PFSK-1 (cell line): ENCODE measurements at regions not wholly inside any gene's neighbourhood (a gene's known extent, or its start where the extent isn't known, plus 50 kb on each side); places are given as distances from the start of the nearest gene placed in this dataset.

Experiments
- POLR2AphosphoS5 ChIP-seq: IDR thresholded peaks from 2 replicates; pipeline ENCODE4 v1.6.1; 2012; ENCODE audit warnings: low read depth, mild to moderate bottlenecking, control low read depth, low read length, moderate library complexity
- SIN3A ChIP-seq: IDR thresholded peaks from 2 replicates; pipeline ENCODE4 v1.6.1; 2012; ENCODE audit warnings: mild to moderate bottlenecking, low read length, moderate library complexity, borderline replicate concordance; ENCODE audit not compliant: insufficient read depth
- TAF1 ChIP-seq: IDR thresholded peaks from 2 replicates; pipeline ENCODE4 v1.6.1; 2012; ENCODE audit warnings: low read length, control low read depth, borderline replicate concordance; ENCODE audit not compliant: insufficient read depth
- TF ChIP-seq, protein P1 (sequence below), 2 experiments: IDR thresholded peaks; 2 replicates each; pipeline versions ENCODE4 v1.6.1 to v1.8.0; 2011 to 2012; ENCODE audit warnings: low read depth in 2 of 2, low read length in 2 of 2, control low read depth in 1 of 2, inconsistent platforms in 1 of 2, mild to moderate bottlenecking in 1 of 2, moderate library complexity in 1 of 2; ENCODE audit not compliant: insufficient read depth in 1 of 2

DNA sequence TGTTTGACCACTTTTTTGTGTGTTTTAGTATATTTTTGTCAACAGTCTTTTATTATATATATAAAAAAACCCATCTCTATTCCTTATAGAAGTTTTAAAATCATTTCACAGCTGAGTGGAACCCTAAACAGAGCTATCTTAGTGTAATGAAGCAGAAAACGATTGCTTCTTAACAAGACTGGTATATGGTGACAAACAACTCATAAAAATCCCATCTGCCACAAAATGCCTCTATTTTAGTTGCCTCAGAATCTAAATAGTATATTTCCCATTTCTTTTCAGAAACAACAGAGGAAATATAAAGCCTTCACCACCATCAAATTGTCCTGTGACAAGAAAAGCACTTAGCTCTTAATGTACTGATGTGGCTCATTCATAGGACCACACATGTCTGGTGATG lies 322.4 kb downstream of the ATP23 start:
- TF ChIP-seq TAF1 (no peak), POLR2AphosphoS5 (no peak), SIN3A (no peak)
- TF ChIP-seq, protein P1, sequence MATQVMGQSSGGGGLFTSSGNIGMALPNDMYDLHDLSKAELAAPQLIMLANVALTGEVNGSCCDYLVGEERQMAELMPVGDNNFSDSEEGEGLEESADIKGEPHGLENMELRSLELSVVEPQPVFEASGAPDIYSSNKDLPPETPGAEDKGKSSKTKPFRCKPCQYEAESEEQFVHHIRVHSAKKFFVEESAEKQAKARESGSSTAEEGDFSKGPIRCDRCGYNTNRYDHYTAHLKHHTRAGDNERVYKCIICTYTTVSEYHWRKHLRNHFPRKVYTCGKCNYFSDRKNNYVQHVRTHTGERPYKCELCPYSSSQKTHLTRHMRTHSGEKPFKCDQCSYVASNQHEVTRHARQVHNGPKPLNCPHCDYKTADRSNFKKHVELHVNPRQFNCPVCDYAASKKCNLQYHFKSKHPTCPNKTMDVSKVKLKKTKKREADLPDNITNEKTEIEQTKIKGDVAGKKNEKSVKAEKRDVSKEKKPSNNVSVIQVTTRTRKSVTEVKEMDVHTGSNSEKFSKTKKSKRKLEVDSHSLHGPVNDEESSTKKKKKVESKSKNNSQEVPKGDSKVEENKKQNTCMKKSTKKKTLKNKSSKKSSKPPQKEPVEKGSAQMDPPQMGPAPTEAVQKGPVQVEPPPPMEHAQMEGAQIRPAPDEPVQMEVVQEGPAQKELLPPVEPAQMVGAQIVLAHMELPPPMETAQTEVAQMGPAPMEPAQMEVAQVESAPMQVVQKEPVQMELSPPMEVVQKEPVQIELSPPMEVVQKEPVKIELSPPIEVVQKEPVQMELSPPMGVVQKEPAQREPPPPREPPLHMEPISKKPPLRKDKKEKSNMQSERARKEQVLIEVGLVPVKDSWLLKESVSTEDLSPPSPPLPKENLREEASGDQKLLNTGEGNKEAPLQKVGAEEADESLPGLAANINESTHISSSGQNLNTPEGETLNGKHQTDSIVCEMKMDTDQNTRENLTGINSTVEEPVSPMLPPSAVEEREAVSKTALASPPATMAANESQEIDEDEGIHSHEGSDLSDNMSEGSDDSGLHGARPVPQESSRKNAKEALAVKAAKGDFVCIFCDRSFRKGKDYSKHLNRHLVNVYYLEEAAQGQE (IDR thresholded peaks at IDR 0.05; ENCODE audit: insufficient read depth in 1 of 2, low read depth in 2 of 2, low read length in 2 of 2), result no peak
